Nephron (organoid): ENCODE measurements at regions not wholly inside any gene's neighbourhood (a gene's known extent, or its start where the extent isn't known, plus 50 kb on each side); places are given as distances from the start of the nearest gene placed in this dataset.

ENCODE experiments used
- H3K27ac Mint-ChIP-seq, 3 experiments: 2 replicates each; pipeline ENCODE4 v1.8.0; 2020; ENCODE audit warnings: mixed read lengths in 3 of 3, mild to moderate bottlenecking in 2 of 3, moderate library complexity in 1 of 3
- H3K27me3 Mint-ChIP-seq: 2 replicates; pipeline ENCODE4 v1.8.0; 2021; ENCODE audit warnings: low read depth, mild to moderate bottlenecking, moderate library complexity, mixed read lengths
- H3K36me3 Mint-ChIP-seq: 2 replicates; pipeline ENCODE4 v1.8.0; 2020; ENCODE audit warnings: low read depth, mixed read lengths
- H3K4me1 Mint-ChIP-seq: 2 replicates; pipeline ENCODE4 v1.8.0; 2020; ENCODE audit warnings: mixed read lengths
- H3K4me3 Mint-ChIP-seq, 3 experiments: 2 replicates each; pipeline ENCODE4 v1.8.0; 2020; ENCODE audit warnings: mild to moderate bottlenecking in 3 of 3, mixed read lengths in 3 of 3, moderate library complexity in 2 of 3
- H3K9me3 Mint-ChIP-seq: 2 replicates; pipeline ENCODE4 v1.8.0; 2020; ENCODE audit warnings: mixed read lengths
- CTCF ChIP-seq, 3 experiments: fragments of 200-600 bp; sonication (generic); IDR thresholded peaks; one replicate each; pipeline ENCODE4 v1.5.0; 2021; ENCODE audit warnings: antibody characterized with exemption in 3 of 3; ENCODE audit not compliant: unreplicated experiment in 3 of 3

GRCh38 chr7:40946549-40946948, 756.3 kb downstream of the INHBA start:
- Mint-ChIP-seq H3K36me3 (peaks cover 4% of the 10 kb centered on the region), H3K27ac (no peak overlapping the region), H3K27me3 (no peaks in the 10 kb centered on the region), H3K4me3 (no peak overlapping the region), H3K9me3 (peaks cover 53% of the 10 kb centered on the region), H3K4me1 (no peaks in the 10 kb centered on the region)
- TF ChIP-seq CTCF (IDR thresholded peaks at IDR 0.05; ENCODE audit: unreplicated experiment in 3 of 3): no peak

GRCh38 chr7:40945788-40946187, 757.1 kb downstream of the INHBA start:
- Mint-ChIP-seq H3K27me3 (no peaks in the 10 kb centered on the region), H3K4me3 (no peak overlapping the region), H3K27ac (no peak overlapping the region), H3K9me3 (peaks cover 54% of the 10 kb centered on the region), H3K4me1 (no peaks in the 10 kb centered on the region), H3K36me3 (peaks cover 4% of the 10 kb centered on the region)
- TF ChIP-seq CTCF (IDR thresholded peaks at IDR 0.05; ENCODE audit: unreplicated experiment in 3 of 3): no peak

GRCh38 chr7:40944981-40945585, 757.8 kb downstream of the INHBA start:
- Mint-ChIP-seq H3K36me3 (peaks cover 4% of the 10 kb centered on the region), H3K27me3 (no peaks in the 10 kb centered on the region), H3K27ac (no peak overlapping the region), H3K9me3 (peaks cover 51% of the 10 kb centered on the region), H3K4me3 (no peak overlapping the region), H3K4me1 (no peaks in the 10 kb centered on the region)
- no peak for TF ChIP-seq CTCF (IDR thresholded peaks at IDR 0.05; ENCODE audit: unreplicated experiment in 3 of 3)

GRCh38 chr7:40937879-40938278, 765.0 kb downstream of the INHBA start:
- H3K36me3 Mint-ChIP-seq: no peaks in the 10 kb centered on the region
- H3K27me3 Mint-ChIP-seq: no peaks in the 10 kb centered on the region
- peaks cover 50% of the 10 kb centered on the region for H3K9me3 Mint-ChIP-seq
- no peak for TF ChIP-seq CTCF (IDR thresholded peaks at IDR 0.05; ENCODE audit: unreplicated experiment in 3 of 3)
- no peak overlapping the region for H3K27ac Mint-ChIP-seq
- no peaks in the 10 kb centered on the region for H3K4me1 Mint-ChIP-seq
- H3K4me3 Mint-ChIP-seq: no peak overlapping the region

GRCh38 chr7:40935435-40935834, 767.5 kb downstream of the INHBA start:
- no peak for TF ChIP-seq CTCF (IDR thresholded peaks at IDR 0.05; ENCODE audit: unreplicated experiment in 3 of 3)
- Mint-ChIP-seq H3K36me3 (no peaks in the 10 kb centered on the region), H3K9me3 (peaks cover 45% of the 10 kb centered on the region), H3K27me3 (no peaks in the 10 kb centered on the region), H3K4me1 (no peaks in the 10 kb centered on the region), H3K4me3 (no peak overlapping the region), H3K27ac (no peak overlapping the region)

- TF ChIP-seq CTCF (IDR thresholded peaks at IDR 0.05; ENCODE audit: unreplicated experiment in 3 of 3): no peak
- Mint-ChIP-seq H3K4me1 (no peaks in the 10 kb centered on the region), H3K4me3 (no peak overlapping the region), H3K27ac (no peak overlapping the region), H3K27me3 (no peaks in the 10 kb centered on the region), H3K9me3 (peaks cover 8% of the 10 kb centered on the region), H3K36me3 (no peaks in the 10 kb centered on the region)
Observed at GRCh38 chr7:40923626-40924025, 779.3 kb downstream of the INHBA start.
